Islet of Langerhans (tissue), 1 donor: ENCODE measurements at regions not wholly inside any gene's neighbourhood (a gene's known extent, or its start where the extent isn't known, plus 50 kb on each side); places are given as distances from the start of the nearest gene placed in this dataset.

Experiments
- FAIRE-seq: peaks from one replicate; lab custom pipeline; 2011; peaks lifted over from hg19 to GRCh38; lab: Jason Lieb, UNC

- FAIRE-seq, result no peak
Observed at GRCh38 chr4:44928785-44929184, 202.4 kb upstream of the GNPDA2 start.

GRCh38 chr4:44927399-44928380, 201.3 kb upstream of the GNPDA2 start:
- FAIRE-seq, result peak; percentile 98

- FAIRE-seq, result no peak
Observed at GRCh38 chr4:44916411-44916810, 190.1 kb upstream of the GNPDA2 start.

- no peak for FAIRE-seq
Observed at GRCh38 chr4:44914748-44915147, 188.4 kb upstream of the GNPDA2 start.

GRCh38 chr4:44914223-44914622, 187.9 kb upstream of the GNPDA2 start:
- FAIRE-seq, result no peak

- no peak for FAIRE-seq
Observed at GRCh38 chr4:44912980-44913379, 186.6 kb upstream of the GNPDA2 start.

GRCh38 chr4:44908565-44908964, 182.2 kb upstream of the GNPDA2 start:
- FAIRE-seq, result no peak

- FAIRE-seq, result no peak
Observed at GRCh38 chr4:44872246-44872645, 145.9 kb upstream of the GNPDA2 start.

- no peak for FAIRE-seq
Observed at GRCh38 chr4:44871133-44871532, 144.8 kb upstream of the GNPDA2 start.

- FAIRE-seq, result no peak
Observed at GRCh38 chr4:44869985-44870384, 143.6 kb upstream of the GNPDA2 start.

GRCh38 chr4:44869222-44869882, 143.0 kb upstream of the GNPDA2 start:
- no peak for FAIRE-seq

- FAIRE-seq, result no peak
Observed at GRCh38 chr4:44861756-44862155, 135.4 kb upstream of the GNPDA2 start.

GRCh38 chr4:44859477-44859876, 133.1 kb upstream of the GNPDA2 start:
- FAIRE-seq, result no peak

GRCh38 chr4:44848466-44848865, 122.1 kb upstream of the GNPDA2 start:
- FAIRE-seq, result no peak

GRCh38 chr4:44845993-44846392, 119.6 kb upstream of the GNPDA2 start:
- FAIRE-seq, result no peak

- FAIRE-seq, result no peak
Observed at GRCh38 chr4:44845309-44845708, 119.0 kb upstream of the GNPDA2 start.

- FAIRE-seq, result no peak
Observed at GRCh38 chr4:44842531-44842930, 116.2 kb upstream of the GNPDA2 start.

- FAIRE-seq, result no peak
Observed at GRCh38 chr4:44817930-44818329, 91.6 kb upstream of the GNPDA2 start.

- FAIRE-seq, result no peak
Observed at GRCh38 chr4:44806071-44806470, 79.7 kb upstream of the GNPDA2 start.

GRCh38 chr4:44804301-44804700, 77.9 kb upstream of the GNPDA2 start:
- FAIRE-seq, result no peak

GRCh38 chr4:44801384-44801783, 75.0 kb upstream of the GNPDA2 start:
- FAIRE-seq, result no peak

- FAIRE-seq, result no peak
Observed at GRCh38 chr4:44791831-44792230, 65.5 kb upstream of the GNPDA2 start.

- no peak for FAIRE-seq
Observed at GRCh38 chr4:44777115-44777514, 50.8 kb upstream of the GNPDA2 start.
